Esophagus muscularis mucosa (tissue), 4 donors: ENCODE measurements at regions not wholly inside any gene's neighbourhood (a gene's known extent, or its start where the extent isn't known, plus 50 kb on each side); places are given as distances from the start of the nearest gene placed in this dataset.

Experiments
- DNase-seq: peaks from one replicate; pipeline ENCODE4 v3.0.0-alpha.2; 2017; ENCODE audit errors: extremely low spot score
- H3K27ac ChIP-seq, 4 donors: fragments of 200-600 bp; sonication (generic); replicated peaks in 1 of 4; 1 replicate in 3 of 4; 2 replicates in 1 of 4; pipeline ENCODE4 v1.5.1; 2016 to 2019; ENCODE audit warnings: mild to moderate bottlenecking in 1 of 4
- H3K27me3 ChIP-seq, 4 donors: fragments of 200-600 bp; sonication (generic); one replicate each; pipeline versions ENCODE4 v1.5.1 to v1.6.0; 2016 to 2019
- H3K36me3 ChIP-seq, 4 donors: fragments of 200-600 bp; sonication (generic); one replicate each; pipeline ENCODE4 v1.5.1; 2016 to 2019
- H3K4me1 ChIP-seq, 4 donors: fragments of 200-600 bp; sonication (generic); one replicate each; pipeline ENCODE4 v1.5.1; 2016 to 2019
- H3K4me3 ChIP-seq, 4 donors: fragments of 200-600 bp; sonication (generic); 1 replicate in 2 of 4; 2 replicates in 2 of 4; pipeline ENCODE4 v1.5.1; 2016 to 2019; ENCODE audit warnings: mild to moderate bottlenecking in 4 of 4, moderate library complexity in 1 of 4
- H3K9me3 ChIP-seq, 4 donors: fragments of 200-600 bp; sonication (generic); 1 replicate in 3 of 4; 2 replicates in 1 of 4; pipeline ENCODE4 v1.5.1; 2016 to 2019
- EP300 ChIP-seq: sonication (generic); formaldehyde crosslinking; IDR thresholded peaks from one replicate; pipeline ENCODE4 v1.6.1; 2017; ENCODE audit warnings: antibody characterized with exemption
- POLR2A ChIP-seq: fragments of 450-650 bp; IDR thresholded peaks from one replicate; pipeline ENCODE4 v1.6.1; 2017; ENCODE audit warnings: antibody characterized with exemption, moderate library complexity, mild to moderate bottlenecking, low read depth
- POLR2AphosphoS5 ChIP-seq, 2 donors: sonication (generic); formaldehyde crosslinking; IDR thresholded peaks; one replicate each; pipeline ENCODE4 v1.6.1; 2017; ENCODE audit warnings: antibody characterized with exemption in 2 of 2
- WGBS: methylation state at CpG from one replicate; pipeline ENCODE4 v1.1.5; 2018; 5-methylcytosine and 5-hydroxymethylcytosine counted together
- intact Hi-C: fragments of 100-400 bp; cut with DNase I; formaldehyde crosslinking; loops from one replicate; pipeline ENCODE4 v1.15.1; 2023
- TF ChIP-seq, protein P1 (sequence below), 3 experiments: fragments of 200-600 bp in 2 of 3; fragments of 450-650 bp in 1 of 3; sonication (generic) in 2 of 3; IDR thresholded peaks; one replicate each; pipeline ENCODE4 v1.5.1; 2017 to 2019; ENCODE audit warnings: antibody characterized with exemption in 3 of 3, mild to moderate bottlenecking in 2 of 3, moderate library complexity in 1 of 3

DNA sequence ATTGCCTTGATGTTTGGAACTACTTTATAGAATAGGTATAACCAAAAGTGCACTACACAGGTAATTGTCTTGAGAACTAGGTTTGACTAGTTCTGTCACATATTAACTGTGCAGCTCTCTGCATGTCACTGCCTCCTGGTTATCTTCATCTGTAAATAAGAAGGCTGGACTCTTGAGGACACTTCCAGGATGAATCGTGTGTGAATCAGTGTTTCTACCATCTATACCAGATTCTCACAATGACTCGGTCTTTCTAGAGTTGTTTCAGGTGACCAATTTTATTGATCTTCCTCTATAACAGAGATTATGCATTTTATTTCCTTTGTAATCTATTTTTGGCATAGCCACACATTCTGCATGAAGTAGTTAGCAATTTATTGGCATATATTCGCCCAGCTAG, 1181.0 kb upstream of the TENM4 start:
- no peak for DNase-seq
- no peaks in the 10 kb centered on the region for H3K27me3 ChIP-seq
- H3K27ac ChIP-seq = no peak overlapping the region
- no peaks in the 10 kb centered on the region for H3K9me3 ChIP-seq
- TF ChIP-seq POLR2A (no peak), POLR2AphosphoS5 (IDR thresholded peaks at IDR 0.05) (no peak), EP300 (no peak)
- TF ChIP-seq, protein P1, sequence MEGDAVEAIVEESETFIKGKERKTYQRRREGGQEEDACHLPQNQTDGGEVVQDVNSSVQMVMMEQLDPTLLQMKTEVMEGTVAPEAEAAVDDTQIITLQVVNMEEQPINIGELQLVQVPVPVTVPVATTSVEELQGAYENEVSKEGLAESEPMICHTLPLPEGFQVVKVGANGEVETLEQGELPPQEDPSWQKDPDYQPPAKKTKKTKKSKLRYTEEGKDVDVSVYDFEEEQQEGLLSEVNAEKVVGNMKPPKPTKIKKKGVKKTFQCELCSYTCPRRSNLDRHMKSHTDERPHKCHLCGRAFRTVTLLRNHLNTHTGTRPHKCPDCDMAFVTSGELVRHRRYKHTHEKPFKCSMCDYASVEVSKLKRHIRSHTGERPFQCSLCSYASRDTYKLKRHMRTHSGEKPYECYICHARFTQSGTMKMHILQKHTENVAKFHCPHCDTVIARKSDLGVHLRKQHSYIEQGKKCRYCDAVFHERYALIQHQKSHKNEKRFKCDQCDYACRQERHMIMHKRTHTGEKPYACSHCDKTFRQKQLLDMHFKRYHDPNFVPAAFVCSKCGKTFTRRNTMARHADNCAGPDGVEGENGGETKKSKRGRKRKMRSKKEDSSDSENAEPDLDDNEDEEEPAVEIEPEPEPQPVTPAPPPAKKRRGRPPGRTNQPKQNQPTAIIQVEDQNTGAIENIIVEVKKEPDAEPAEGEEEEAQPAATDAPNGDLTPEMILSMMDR (IDR thresholded peaks at IDR 0.05) = no peak
- no peaks in the 10 kb centered on the region for H3K36me3 ChIP-seq
- 74% methylated on average over 3 of the region's 3 CpGs for WGBS
- H3K4me3 ChIP-seq = no peak overlapping the region
- intact Hi-C loops = no loop called here
- no peaks in the 10 kb centered on the region for H3K4me1 ChIP-seq

DNA sequence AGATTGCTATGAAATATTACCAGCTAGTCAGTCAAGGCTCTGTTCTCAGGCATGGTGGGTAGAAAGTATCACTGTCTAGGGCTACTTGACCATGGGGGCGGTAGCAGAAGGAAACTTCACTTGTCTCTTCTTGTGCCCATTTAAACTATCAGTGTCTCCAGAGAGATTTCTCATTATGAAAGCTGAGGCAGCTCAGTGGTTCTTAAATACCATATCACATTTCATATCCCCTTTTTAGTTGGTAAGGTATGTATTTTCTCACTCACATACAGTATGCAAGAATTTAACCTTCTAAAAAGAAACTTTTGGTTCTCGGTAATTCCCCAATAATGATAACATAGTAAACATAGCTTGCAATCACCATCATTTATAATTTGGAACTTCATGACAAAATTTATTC, 1180.0 kb upstream of the TENM4 start:
- intact Hi-C loops = no loop called here
- no peaks in the 10 kb centered on the region for H3K9me3 ChIP-seq
- WGBS = 96% methylated on average over 2 of the region's 2 CpGs
- H3K4me1 ChIP-seq = no peaks in the 10 kb centered on the region
- DNase-seq = no peak
- H3K4me3 ChIP-seq = no peak overlapping the region
- TF ChIP-seq, protein P1 (IDR thresholded peaks at IDR 0.05) = no peak
- no peak for TF ChIP-seq EP300
- no peak for TF ChIP-seq POLR2A
- no peak for TF ChIP-seq POLR2AphosphoS5 (IDR thresholded peaks at IDR 0.05)
- H3K27ac ChIP-seq = no peak overlapping the region
- H3K27me3 ChIP-seq = no peaks in the 10 kb centered on the region
- no peaks in the 10 kb centered on the region for H3K36me3 ChIP-seq

DNA sequence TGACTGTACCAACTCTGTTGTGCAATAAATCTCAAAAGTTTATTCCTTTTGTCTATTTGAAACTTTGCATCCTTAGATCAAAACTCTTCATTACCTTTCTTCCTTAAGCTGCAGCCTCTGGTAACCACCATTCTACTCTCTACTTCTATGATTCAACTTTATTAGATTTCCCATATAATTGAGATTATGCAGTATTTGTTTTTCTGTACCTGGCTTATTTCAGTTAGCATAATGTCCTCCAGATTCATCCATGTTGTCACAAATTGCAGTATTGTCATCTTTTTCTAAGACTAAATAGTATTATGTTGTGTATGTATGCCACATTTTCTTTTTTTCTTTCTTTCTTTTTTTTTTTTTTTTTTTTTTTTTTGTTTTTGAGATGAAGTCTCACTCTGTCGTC, 1176.3 kb upstream of the TENM4 start:
- no peaks in the 10 kb centered on the region for H3K4me1 ChIP-seq

DNA sequence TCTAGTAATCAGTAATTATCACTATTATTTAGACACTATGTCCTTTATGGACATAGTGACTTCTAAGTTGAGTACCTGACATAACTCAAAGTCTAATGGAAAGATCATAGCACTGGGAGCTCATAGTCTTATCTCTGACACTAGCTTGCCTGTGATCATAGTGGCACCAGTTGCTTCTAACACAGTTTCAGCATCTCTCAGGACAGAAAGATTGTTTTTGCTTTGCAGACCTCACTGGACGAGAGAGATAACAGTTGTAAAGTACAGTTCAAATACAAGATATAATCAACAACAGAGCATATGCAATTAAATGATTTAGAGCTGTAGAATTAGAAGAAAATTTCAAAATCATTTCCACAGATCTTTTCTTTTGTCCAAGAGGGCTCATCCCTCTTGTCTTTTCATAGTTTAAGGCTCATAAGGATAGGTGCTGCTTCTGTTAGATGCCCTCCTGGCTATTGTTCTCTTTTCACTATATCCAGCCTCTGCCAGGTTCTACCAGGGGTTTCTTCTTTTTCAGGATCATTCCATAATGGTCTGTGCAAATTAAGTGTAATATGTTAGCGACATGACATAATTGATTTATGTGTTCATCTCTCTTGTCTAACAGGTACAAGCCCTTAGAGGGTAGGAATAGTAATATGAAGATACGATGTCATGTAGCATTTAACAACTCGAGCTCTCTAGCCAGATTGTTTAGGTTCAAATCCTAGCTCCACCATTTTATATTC, 1175.4 kb upstream of the TENM4 start:
- Histone ChIP-seq H3K27me3 (no peaks in the 10 kb centered on the region), H3K4me3 (no peak overlapping the region), H3K27ac (no peak overlapping the region), H3K9me3 (no peaks in the 10 kb centered on the region), H3K36me3 (no peaks in the 10 kb centered on the region), H3K4me1 (no peaks in the 10 kb centered on the region)
- intact Hi-C loops = no loop called here
- WGBS = 79% methylated on average over 4 of the region's 4 CpGs
- TF ChIP-seq POLR2A (no peak), EP300 (no peak), POLR2AphosphoS5 (IDR thresholded peaks at IDR 0.05) (no peak)
- TF ChIP-seq, protein P1 (IDR thresholded peaks at IDR 0.05) = no peak
- DNase-seq = no peak

More for the DNA sequence above, 1176.3 kb upstream of the TENM4 start:
- no peak for TF ChIP-seq POLR2AphosphoS5 (IDR thresholded peaks at IDR 0.05)
- no peak for TF ChIP-seq POLR2A
- TF ChIP-seq, protein P1 (IDR thresholded peaks at IDR 0.05) = no peak
- no peak for TF ChIP-seq EP300
- no peaks in the 10 kb centered on the region for H3K27me3 ChIP-seq
- 100% methylated on average over 1 of the region's 1 CpG for WGBS
- no peaks in the 10 kb centered on the region for H3K36me3 ChIP-seq
- H3K4me3 ChIP-seq = no peak overlapping the region
- no peak overlapping the region for H3K27ac ChIP-seq
- DNase-seq = no peak
- intact Hi-C loops = no loop called here
- no peaks in the 10 kb centered on the region for H3K9me3 ChIP-seq

DNA sequence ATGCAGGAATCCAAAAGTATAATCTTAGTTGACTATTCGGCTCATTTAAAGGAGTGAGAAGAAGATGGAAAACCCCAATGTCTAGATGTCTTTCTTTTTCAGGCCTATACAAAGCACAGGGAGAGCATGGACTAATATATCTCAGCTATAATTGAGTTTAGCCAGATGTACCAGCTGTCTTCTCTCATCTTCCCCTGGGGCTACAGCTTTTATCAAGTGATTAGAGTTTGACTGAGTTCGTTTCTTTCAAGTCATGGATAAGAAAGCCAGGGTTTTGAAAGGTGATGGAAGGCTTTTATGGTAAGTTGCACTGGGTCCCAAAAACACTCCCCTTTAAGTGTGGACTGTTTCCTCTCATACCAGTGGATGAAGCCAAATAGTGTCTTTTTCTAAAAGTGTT, 1172.8 kb upstream of the TENM4 start:
- DNase-seq = no peak
- intact Hi-C loops = no loop called here
- Histone ChIP-seq H3K4me3 (no peak overlapping the region), H3K9me3 (no peaks in the 10 kb centered on the region), H3K36me3 (no peaks in the 10 kb centered on the region), H3K27ac (no peak overlapping the region), H3K27me3 (no peaks in the 10 kb centered on the region), H3K4me1 (no peaks in the 10 kb centered on the region)
- TF ChIP-seq POLR2A = no peak
- WGBS = 31% methylated on average over 2 of the region's 2 CpGs
